H1 (cell line): ENCODE measurements at regions not wholly inside any gene's neighbourhood (a gene's known extent, or its start where the extent isn't known, plus 50 kb on each side); places are given as distances from the start of the nearest gene placed in this dataset.

ENCODE experiments used
- CREB1 ChIP-seq: IDR thresholded peaks from 2 replicates; pipeline ENCODE4 v1.6.1; 2012; ENCODE audit warnings: inconsistent platforms
- CTBP2 ChIP-seq: IDR thresholded peaks from 2 replicates; pipeline ENCODE4 v1.7.0; 2011; ENCODE audit warnings: borderline replicate concordance, mild to moderate bottlenecking, moderate library complexity, mixed read lengths, low read length; ENCODE audit not compliant: insufficient read depth, insufficient read length
- RXRA ChIP-seq: IDR thresholded peaks from 2 replicates; pipeline ENCODE4 v1.6.1; 2011; ENCODE audit warnings: low read depth, mild to moderate bottlenecking, low read length, moderate library complexity; ENCODE audit not compliant: insufficient read depth
- ZNF274 ChIP-seq: IDR thresholded peaks from 2 replicates; pipeline ENCODE4 v1.7.0; 2012; ENCODE audit warnings: low read length, borderline replicate concordance; ENCODE audit errors: extremely low read depth
- TF ChIP-seq, protein P1 (sequence below): fragments of 300-600 bp; sonication (generic); IDR thresholded peaks from 2 replicates; pipeline ENCODE4 v1.7.1; 2012; ENCODE audit warnings: low read length, moderate library complexity, mild to moderate bottlenecking, inconsistent platforms; ENCODE audit not compliant: insufficient replicate concordance

DNA sequence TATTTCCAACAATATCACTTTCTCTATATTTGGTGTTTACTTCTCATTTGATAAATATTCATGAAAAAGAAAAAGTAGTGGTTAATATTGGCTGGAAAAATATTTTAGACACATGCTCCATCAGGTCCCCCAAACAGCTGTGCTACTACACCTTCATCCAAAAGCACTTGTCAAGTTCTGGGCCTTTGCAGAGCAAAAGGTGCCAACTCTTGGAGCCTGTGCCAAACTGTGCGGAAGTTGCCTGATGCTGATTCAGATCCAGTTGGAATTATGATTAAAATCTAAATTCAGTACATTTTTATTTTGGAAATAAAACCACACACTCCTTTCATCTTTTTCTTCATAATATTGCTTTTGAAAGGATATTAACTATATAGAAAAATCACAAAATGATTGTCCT lies 1497.4 kb upstream of the CADM2 start (continued):
- TF ChIP-seq, protein P1, sequence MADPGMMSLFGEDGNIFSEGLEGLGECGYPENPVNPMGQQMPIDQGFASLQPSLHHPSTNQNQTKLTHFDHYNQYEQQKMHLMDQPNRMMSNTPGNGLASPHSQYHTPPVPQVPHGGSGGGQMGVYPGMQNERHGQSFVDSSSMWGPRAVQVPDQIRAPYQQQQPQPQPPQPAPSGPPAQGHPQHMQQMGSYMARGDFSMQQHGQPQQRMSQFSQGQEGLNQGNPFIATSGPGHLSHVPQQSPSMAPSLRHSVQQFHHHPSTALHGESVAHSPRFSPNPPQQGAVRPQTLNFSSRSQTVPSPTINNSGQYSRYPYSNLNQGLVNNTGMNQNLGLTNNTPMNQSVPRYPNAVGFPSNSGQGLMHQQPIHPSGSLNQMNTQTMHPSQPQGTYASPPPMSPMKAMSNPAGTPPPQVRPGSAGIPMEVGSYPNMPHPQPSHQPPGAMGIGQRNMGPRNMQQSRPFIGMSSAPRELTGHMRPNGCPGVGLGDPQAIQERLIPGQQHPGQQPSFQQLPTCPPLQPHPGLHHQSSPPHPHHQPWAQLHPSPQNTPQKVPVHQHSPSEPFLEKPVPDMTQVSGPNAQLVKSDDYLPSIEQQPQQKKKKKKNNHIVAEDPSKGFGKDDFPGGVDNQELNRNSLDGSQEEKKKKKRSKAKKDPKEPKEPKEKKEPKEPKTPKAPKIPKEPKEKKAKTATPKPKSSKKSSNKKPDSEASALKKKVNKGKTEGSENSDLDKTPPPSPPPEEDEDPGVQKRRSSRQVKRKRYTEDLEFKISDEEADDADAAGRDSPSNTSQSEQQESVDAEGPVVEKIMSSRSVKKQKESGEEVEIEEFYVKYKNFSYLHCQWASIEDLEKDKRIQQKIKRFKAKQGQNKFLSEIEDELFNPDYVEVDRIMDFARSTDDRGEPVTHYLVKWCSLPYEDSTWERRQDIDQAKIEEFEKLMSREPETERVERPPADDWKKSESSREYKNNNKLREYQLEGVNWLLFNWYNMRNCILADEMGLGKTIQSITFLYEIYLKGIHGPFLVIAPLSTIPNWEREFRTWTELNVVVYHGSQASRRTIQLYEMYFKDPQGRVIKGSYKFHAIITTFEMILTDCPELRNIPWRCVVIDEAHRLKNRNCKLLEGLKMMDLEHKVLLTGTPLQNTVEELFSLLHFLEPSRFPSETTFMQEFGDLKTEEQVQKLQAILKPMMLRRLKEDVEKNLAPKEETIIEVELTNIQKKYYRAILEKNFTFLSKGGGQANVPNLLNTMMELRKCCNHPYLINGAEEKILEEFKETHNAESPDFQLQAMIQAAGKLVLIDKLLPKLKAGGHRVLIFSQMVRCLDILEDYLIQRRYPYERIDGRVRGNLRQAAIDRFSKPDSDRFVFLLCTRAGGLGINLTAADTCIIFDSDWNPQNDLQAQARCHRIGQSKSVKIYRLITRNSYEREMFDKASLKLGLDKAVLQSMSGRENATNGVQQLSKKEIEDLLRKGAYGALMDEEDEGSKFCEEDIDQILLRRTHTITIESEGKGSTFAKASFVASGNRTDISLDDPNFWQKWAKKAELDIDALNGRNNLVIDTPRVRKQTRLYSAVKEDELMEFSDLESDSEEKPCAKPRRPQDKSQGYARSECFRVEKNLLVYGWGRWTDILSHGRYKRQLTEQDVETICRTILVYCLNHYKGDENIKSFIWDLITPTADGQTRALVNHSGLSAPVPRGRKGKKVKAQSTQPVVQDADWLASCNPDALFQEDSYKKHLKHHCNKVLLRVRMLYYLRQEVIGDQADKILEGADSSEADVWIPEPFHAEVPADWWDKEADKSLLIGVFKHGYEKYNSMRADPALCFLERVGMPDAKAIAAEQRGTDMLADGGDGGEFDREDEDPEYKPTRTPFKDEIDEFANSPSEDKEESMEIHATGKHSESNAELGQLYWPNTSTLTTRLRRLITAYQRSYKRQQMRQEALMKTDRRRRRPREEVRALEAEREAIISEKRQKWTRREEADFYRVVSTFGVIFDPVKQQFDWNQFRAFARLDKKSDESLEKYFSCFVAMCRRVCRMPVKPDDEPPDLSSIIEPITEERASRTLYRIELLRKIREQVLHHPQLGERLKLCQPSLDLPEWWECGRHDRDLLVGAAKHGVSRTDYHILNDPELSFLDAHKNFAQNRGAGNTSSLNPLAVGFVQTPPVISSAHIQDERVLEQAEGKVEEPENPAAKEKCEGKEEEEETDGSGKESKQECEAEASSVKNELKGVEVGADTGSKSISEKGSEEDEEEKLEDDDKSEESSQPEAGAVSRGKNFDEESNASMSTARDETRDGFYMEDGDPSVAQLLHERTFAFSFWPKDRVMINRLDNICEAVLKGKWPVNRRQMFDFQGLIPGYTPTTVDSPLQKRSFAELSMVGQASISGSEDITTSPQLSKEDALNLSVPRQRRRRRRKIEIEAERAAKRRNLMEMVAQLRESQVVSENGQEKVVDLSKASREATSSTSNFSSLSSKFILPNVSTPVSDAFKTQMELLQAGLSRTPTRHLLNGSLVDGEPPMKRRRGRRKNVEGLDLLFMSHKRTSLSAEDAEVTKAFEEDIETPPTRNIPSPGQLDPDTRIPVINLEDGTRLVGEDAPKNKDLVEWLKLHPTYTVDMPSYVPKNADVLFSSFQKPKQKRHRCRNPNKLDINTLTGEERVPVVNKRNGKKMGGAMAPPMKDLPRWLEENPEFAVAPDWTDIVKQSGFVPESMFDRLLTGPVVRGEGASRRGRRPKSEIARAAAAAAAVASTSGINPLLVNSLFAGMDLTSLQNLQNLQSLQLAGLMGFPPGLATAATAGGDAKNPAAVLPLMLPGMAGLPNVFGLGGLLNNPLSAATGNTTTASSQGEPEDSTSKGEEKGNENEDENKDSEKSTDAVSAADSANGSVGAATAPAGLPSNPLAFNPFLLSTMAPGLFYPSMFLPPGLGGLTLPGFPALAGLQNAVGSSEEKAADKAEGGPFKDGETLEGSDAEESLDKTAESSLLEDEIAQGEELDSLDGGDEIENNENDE = no peak
- no peak for TF ChIP-seq CTBP2
- TF ChIP-seq CREB1 = no peak
- TF ChIP-seq ZNF274 = no peak
- TF ChIP-seq RXRA = no peak
